ENCODE measurements at regions not wholly inside any gene's neighbourhood (a gene's known extent, or its start where the extent isn't known, plus 50 kb on each side); places are given as distances from the start of the nearest gene placed in this dataset.
"Not testable (repeated sequence)": the region's sequence is repeated elsewhere in the genome, so short reads cannot be mapped to it uniquely, and the experiment has no call there.

DNA sequence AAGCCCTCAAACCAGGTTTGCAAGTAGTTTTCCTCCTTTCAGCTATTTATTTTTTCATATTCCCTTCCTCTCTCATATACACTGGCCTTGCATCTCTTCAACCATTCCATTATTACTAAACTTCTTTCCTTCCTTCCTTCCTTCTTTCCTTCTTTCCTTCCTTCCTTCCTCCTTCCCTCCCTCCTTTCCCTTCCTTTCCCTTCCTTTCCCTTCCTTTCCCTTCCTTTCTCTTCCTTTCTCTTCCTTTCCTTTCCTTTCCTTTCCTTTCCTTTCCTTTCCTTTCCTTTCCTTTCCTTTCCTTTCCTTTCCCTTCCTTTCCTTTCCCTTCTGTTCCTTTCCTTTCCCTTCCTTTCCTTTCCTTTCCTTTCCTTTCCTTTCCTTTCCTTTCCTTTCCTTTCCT, 228.7 kb upstream of the IGFBP7 start:
- H3K9me3 ChIP-seq (ENCODE audit: control insufficient read depth, insufficient read depth, low read depth, low read length); H3K27ac ChIP-seq (ENCODE audit: extremely low read depth, low read depth, low read length); POLR2A ChIA-PET; H3K4me1 ChIP-seq (ENCODE audit: control insufficient read depth, insufficient read depth, low read length); H3K36me3 ChIP-seq (ENCODE audit: control insufficient read depth in 2 of 2, insufficient read depth in 1 of 2, low read length in 2 of 2); CTCF ChIA-PET; H3K4me3 ChIP-seq (ENCODE audit: low read depth, low read length): not testable (repeated sequence)
- peak; percentile 94 for TF ChIP-seq PRDM1 (tag by site-specific recombination; IDR thresholded peaks at IDR 0.05)

DNA sequence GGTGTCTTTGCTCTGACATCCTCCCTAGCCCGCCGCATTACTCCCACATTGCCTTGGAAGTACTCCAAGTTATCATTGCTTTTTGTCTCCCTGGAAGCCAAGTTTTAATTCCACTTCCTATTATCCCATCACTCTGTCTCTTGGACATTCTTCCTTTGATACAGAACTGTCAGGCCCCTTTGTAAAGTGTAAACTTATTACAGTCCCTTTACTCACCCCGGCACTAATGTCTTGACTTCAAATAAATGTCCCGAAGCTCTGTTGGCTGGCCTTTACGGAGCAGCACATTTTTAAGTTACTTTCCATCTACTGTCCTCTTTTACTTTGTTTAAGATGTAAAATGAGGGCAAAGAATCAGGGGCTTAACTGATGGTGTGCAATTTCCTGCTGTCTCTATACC, 223.5 kb upstream of the IGFBP7 start:
- H3K4me1 ChIP-seq (ENCODE audit: control insufficient read depth, insufficient read depth, low read length), result no peaks in the 10 kb centered on the region
- H3K36me3 ChIP-seq (ENCODE audit: control insufficient read depth in 2 of 2, insufficient read depth in 1 of 2, low read length in 2 of 2), result no peaks in the 10 kb centered on the region
- H3K27ac ChIP-seq (ENCODE audit: extremely low read depth, low read depth, low read length), result no peak overlapping the region
- ChIA-PET CTCF (no interaction called here), POLR2A (no interaction called here)
- no peak overlapping the region for H3K4me3 ChIP-seq (ENCODE audit: low read depth, low read length)
- TF ChIP-seq, protein P1, sequence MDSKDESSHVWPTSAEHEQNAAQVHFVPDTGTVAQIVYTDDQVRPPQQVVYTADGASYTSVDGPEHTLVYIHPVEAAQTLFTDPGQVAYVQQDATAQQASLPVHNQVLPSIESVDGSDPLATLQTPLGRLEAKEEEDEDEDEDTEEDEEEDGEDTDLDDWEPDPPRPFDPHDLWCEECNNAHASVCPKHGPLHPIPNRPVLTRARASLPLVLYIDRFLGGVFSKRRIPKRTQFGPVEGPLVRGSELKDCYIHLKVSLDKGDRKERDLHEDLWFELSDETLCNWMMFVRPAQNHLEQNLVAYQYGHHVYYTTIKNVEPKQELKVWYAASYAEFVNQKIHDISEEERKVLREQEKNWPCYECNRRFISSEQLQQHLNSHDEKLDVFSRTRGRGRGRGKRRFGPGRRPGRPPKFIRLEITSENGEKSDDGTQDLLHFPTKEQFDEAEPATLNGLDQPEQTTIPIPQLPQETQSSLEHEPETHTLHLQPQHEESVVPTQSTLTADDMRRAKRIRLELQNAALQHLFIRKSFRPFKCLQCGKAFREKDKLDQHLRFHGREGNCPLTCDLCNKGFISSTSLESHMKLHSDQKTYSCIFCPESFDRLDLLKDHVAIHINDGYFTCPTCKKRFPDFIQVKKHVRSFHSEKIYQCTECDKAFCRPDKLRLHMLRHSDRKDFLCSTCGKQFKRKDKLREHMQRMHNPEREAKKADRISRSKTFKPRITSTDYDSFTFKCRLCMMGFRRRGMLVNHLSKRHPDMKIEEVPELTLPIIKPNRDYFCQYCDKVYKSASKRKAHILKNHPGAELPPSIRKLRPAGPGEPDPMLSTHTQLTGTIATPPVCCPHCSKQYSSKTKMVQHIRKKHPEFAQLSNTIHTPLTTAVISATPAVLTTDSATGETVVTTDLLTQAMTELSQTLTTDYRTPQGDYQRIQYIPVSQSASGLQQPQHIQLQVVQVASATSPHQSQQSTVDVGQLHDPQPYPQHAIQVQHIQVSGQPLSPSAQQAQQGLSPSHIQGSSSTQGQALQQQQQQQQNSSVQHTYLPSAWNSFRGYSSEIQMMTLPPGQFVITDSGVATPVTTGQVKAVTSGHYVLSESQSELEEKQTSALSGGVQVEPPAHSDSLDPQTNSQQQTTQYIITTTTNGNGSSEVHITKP (tag by site-specific recombination; IDR thresholded peaks at IDR 0.05), result no peak
- TF ChIP-seq ZNF223 (tag by site-specific recombination; IDR thresholded peaks at IDR 0.05) (no peak), YY2 (tag by site-specific recombination; IDR thresholded peaks at IDR 0.05) (no peak), ZNF768 (tag by site-specific recombination; IDR thresholded peaks at IDR 0.05) (no peak), WT1 (tag by site-specific recombination; IDR thresholded peaks at IDR 0.05) (no peak), BCL11B (tag by site-specific recombination; IDR thresholded peaks at IDR 0.05; ENCODE audit: low read depth) (no peak), ZNF777 (tag by site-specific recombination; IDR thresholded peaks at IDR 0.05; ENCODE audit: borderline replicate concordance) (no peak), ZNF274 (IDR thresholded peaks at IDR 0.05; ENCODE audit: low read length) (no peak), ZNF274 (tag by site-specific recombination; IDR thresholded peaks at IDR 0.05; ENCODE audit: borderline replicate concordance) (no peak), ZNF114 (tag by site-specific recombination; IDR thresholded peaks at IDR 0.05) (no peak), ZSCAN16 (tag by site-specific recombination; IDR thresholded peaks at IDR 0.05) (no peak), ZNF350 (tag by site-specific recombination; IDR thresholded peaks at IDR 0.05) (no peak), ZNF121 (tag by site-specific recombination; IDR thresholded peaks at IDR 0.05) (no peak), ZNF416 (tag by site-specific recombination; IDR thresholded peaks at IDR 0.05) (no peak), ZNF558 (tag by site-specific recombination; IDR thresholded peaks at IDR 0.05) (no peak), IKZF3 (tag by site-specific recombination; IDR thresholded peaks at IDR 0.05) (no peak)
- TF ChIP-seq, protein P2, sequence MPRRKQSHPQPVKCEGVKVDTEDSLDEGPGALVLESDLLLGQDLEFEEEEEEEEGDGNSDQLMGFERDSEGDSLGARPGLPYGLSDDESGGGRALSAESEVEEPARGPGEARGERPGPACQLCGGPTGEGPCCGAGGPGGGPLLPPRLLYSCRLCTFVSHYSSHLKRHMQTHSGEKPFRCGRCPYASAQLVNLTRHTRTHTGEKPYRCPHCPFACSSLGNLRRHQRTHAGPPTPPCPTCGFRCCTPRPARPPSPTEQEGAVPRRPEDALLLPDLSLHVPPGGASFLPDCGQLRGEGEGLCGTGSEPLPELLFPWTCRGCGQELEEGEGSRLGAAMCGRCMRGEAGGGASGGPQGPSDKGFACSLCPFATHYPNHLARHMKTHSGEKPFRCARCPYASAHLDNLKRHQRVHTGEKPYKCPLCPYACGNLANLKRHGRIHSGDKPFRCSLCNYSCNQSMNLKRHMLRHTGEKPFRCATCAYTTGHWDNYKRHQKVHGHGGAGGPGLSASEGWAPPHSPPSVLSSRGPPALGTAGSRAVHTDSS (tag by site-specific recombination; IDR thresholded peaks at IDR 0.05), result no peak
- TF ChIP-seq, protein P3, sequence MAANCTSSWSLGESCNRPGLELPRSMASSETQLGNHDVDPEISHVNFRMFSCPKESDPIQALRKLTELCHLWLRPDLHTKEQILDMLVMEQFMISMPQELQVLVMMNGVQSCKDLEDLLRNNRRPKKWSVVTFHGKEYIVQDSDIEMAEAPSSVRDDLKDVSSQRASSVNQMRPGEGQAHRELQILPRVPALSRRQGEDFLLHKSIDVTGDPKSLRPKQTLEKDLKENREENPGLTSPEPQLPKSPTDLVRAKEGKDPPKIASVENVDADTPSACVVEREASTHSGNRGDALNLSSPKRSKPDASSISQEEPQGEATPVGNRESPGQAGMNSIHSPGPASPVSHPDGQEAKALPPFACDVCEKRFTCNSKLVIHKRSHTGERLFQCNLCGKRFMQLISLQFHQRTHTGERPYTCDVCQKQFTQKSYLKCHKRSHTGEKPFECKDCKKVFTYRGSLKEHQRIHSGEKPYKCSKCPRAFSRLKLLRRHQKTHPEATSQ (tag by site-specific recombination; IDR thresholded peaks at IDR 0.05), result no peak
- TF ChIP-seq, protein P4, sequence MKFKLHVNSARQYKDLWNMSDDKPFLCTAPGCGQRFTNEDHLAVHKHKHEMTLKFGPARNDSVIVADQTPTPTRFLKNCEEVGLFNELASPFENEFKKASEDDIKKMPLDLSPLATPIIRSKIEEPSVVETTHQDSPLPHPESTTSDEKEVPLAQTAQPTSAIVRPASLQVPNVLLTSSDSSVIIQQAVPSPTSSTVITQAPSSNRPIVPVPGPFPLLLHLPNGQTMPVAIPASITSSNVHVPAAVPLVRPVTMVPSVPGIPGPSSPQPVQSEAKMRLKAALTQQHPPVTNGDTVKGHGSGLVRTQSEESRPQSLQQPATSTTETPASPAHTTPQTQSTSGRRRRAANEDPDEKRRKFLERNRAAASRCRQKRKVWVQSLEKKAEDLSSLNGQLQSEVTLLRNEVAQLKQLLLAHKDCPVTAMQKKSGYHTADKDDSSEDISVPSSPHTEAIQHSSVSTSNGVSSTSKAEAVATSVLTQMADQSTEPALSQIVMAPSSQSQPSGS (tag by site-specific recombination; IDR thresholded peaks at IDR 0.05; ENCODE audit: low read depth), result no peak
- no peaks in the 10 kb centered on the region for H3K9me3 ChIP-seq (ENCODE audit: control insufficient read depth, insufficient read depth, low read depth, low read length)
